ENCODE measurements at regions not wholly inside any gene's neighbourhood (a gene's known extent, or its start where the extent isn't known, plus 50 kb on each side); places are given as distances from the start of the nearest gene placed in this dataset.

GRCh38 chr2:152925547-152926448, 207.4 kb downstream of the ARL6IP6 start:
- ATAC-seq (peak; percentile 94), DNase-seq (peak; percentile 56 to 72)
- intact Hi-C loops (cut with DNase I, micrococcal nuclease) = no loop called here

DNA sequence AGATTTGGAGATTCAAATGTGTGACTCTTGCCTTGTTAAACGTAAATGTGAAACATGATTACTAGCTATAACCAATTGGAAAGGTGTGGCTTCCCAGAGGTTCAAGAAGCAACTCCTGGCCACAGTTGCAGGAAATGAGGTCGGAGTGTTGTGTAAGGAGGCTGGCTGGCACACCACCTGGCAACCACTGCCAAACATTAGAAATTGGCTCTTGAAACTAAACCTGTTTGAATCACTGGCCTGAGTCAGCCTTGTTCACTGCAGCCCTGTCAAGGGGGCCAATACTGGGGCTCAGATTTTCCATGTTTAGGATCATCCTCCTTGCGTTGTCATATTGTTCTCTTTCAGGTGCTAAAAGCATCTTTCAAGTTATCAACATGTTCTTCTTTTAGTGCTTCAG, 206.3 kb downstream of the ARL6IP6 start:
- DNase-seq (no peak), ATAC-seq (no peak)
- intact Hi-C loops (cut with DNase I, micrococcal nuclease) = no loop called here

DNA sequence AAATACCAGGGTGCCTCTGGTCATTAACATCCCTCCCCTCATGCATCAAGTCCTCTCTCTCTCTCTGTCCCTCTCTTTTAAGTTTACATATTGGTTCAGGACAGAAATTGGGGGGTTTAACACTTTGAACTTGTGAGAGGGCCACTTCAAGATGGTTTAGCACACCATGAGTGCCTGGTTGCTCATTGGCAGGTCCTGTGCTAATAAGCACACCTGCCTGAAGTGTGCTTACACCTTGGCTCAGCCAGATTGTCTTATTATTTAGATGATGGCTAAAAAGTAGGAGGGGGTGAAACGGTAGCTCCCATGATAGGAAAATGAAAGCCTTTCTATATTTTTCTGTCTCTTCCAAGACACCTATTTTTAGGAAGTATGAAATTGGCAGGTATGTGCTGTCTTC, 205.8 kb downstream of the ARL6IP6 start:
- ATAC-seq = no peak
- intact Hi-C loops (cut with DNase I, micrococcal nuclease) = no loop called here
- no peak for DNase-seq

- no peak for ATAC-seq
- intact Hi-C loops (cut with DNase I, micrococcal nuclease) = no loop called here
- no peak for DNase-seq
Observed at GRCh38 chr2:152920846-152921245, 202.4 kb downstream of the ARL6IP6 start.

DNA sequence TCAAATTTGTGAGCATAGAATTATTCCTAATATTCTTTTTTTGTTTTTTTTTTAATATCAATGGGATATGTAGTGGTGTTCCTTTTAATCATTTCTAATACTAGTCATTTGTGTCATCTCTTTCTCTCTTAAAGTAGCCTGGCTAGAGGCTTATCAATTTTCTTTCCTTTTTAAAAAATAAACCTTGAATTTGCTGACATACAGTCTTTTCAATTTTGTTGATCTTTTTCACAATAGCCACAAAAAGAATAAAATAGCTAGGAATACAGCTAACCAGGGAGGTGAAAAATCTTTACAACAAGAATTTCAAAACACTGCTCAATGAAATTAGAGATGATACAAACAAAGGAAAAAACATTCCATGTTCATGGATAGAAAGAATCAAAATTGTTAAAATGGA, 192.6 kb downstream of the ARL6IP6 start:
- DNase-seq (no peak), ATAC-seq (no peak)
- intact Hi-C loops (cut with DNase I, micrococcal nuclease) = no loop called here

DNA sequence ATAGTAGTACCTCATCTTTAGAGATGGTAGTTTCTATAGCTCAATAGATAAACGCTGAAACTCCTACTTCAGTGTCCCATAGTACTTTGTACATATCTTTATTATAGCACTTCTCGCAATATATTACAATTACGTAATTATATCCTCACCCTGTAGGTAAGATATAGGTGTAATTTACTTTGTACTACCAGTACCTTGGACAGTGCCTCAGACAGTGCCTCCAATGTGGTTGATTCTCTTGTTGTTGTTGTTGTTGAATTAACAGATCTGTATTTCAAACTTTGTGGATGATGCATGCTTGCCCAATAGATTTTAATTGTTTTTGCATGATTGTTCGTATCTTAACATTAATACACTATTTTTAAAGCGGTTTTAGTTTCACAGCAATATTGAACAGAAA, 188.6 kb downstream of the ARL6IP6 start:
- ATAC-seq (no peak), DNase-seq (no peak)
- intact Hi-C loops (cut with DNase I, micrococcal nuclease) = no loop called here

DNA sequence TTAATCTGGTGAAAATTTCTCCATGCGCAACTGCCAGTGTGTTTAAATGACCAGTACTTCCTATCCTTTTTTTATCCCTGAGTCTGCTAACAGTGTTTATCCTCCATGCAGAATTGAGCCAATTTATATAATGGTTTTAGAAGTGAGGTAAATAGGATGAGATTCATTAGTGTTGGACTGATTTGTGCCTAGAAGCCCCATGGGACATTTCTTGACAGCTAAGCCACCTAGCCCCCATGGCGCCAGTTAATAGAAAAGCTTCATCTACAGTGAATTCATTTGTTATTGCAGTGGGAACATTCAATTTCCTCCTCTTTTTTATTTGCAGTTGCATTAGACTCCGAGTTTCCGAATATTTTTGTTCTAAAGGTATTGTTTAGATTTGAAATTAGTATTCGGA, 175.6 kb downstream of the ARL6IP6 start:
- DNase-seq (no peak), ATAC-seq (no peak)
- intact Hi-C loops (cut with DNase I, micrococcal nuclease) = no loop called here

DNA sequence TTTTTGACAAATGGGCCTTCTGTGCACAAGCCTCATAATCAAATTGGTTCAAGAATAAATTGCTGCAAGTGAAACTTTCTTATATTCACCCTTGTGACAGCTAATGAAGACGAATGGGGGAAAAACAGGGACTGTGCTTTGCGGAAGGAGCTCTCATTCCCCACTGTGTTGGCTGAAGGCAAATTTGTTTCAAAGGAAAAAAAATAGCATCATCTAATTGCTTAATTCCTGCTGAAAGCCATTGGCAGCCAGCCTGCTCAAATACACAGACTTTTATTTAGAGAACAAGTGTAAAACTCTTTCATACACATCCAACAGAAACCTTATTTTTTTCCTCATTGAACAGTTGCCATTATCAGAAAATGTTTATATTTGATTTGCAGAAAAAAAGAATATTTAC, 172.3 kb downstream of the ARL6IP6 start:
- no peak for DNase-seq
- intact Hi-C loops (cut with DNase I, micrococcal nuclease) = no loop called here
- no peak for ATAC-seq

- ATAC-seq = no peak
- no peak for DNase-seq
- intact Hi-C loops (cut with DNase I, micrococcal nuclease) = no loop called here
Observed at GRCh38 chr2:152883951-152884487, 165.6 kb downstream of the ARL6IP6 start.

- ATAC-seq (no peak), DNase-seq (no peak)
- intact Hi-C loops (cut with DNase I, micrococcal nuclease) = no loop called here
Observed at GRCh38 chr2:152881527-152881926, 163.1 kb downstream of the ARL6IP6 start.

DNA sequence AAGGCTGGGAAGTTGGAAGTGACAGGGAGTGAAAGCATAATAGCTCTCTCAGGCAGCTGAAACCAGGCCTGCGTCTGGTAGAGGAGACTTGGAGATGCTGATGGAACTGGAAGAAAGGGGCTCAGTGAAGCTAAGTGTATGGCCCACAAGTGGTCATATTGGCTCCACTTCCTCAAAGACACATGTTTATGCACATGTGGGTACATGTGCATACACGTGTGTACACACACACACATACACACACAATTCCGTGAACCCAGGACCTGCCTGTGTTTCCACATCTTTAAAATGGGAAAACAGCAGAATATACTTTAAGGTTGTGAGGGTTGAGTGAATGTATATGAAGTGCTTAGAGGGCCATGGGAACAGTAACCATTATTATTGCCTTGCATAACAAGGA, 160.9 kb downstream of the ARL6IP6 start:
- intact Hi-C loops (cut with DNase I, micrococcal nuclease) = no loop called here
- ATAC-seq = no peak
- no peak for DNase-seq

- intact Hi-C loops (cut with DNase I, micrococcal nuclease) = no loop called here
- DNase-seq = no peak
- no peak for ATAC-seq
Observed at GRCh38 chr2:152875701-152876695, 157.6 kb downstream of the ARL6IP6 start.

GRCh38 chr2:152874955-152875354, 156.5 kb downstream of the ARL6IP6 start:
- intact Hi-C loops (cut with DNase I, micrococcal nuclease) = no loop called here
- ATAC-seq (no peak), DNase-seq (no peak)

DNA sequence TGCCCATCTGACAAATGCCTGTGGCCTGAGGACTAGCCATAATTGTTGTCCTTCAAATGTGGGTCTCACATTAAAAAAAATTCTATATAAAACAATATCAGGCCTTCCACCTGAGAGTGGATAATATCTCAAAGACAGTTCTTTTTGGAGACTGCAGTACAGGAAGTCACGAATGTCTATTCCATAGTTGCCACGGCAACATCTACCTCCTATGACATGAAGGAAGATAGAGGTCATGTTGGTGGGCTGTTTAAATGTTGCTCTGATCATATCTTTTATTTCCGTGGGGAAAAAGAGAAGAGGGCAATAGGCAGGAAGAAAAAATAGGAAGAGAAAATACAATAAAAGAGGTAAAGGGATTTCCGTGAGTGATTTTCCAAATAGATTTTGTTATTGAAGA, 151.8 kb downstream of the ARL6IP6 start:
- ATAC-seq (no peak), DNase-seq (no peak)
- intact Hi-C loops (cut with DNase I, micrococcal nuclease) = no loop called here

- intact Hi-C loops (cut with DNase I, micrococcal nuclease) = no loop called here
- DNase-seq (no peak), ATAC-seq (no peak)
Observed at GRCh38 chr2:152867397-152867796, 149.0 kb downstream of the ARL6IP6 start.

- ATAC-seq = no peak
- intact Hi-C loops (cut with DNase I, micrococcal nuclease) = no loop called here
- DNase-seq = no peak
Observed at GRCh38 chr2:152864601-152865149, 146.3 kb downstream of the ARL6IP6 start.

- no peak for DNase-seq
- intact Hi-C loops (cut with DNase I, micrococcal nuclease) = no loop called here
- ATAC-seq = no peak
Observed at GRCh38 chr2:152863826-152864225, 145.4 kb downstream of the ARL6IP6 start.

GRCh38 chr2:152861349-152861942, 143.0 kb downstream of the ARL6IP6 start:
- ATAC-seq = peak; percentile 57
- intact Hi-C loops (cut with DNase I, micrococcal nuclease) = no loop called here
- DNase-seq = peak in 1 of 2 donors; percentile 32
